Mucosa of descending colon (tissue), 3 donors: ENCODE measurements at regions not wholly inside any gene's neighbourhood (a gene's known extent, or its start where the extent isn't known, plus 50 kb on each side); places are given as distances from the start of the nearest gene placed in this dataset.

Experiments
- ATAC-seq: fragments of 200-7000 bp; cut with Tn5 transposase; one replicate; pipeline ENCODE4 v1.9.1; 2020; ENCODE audit warnings: mild to moderate bottlenecking, moderate library complexity
- DNase-seq, 3 donors: peaks; one replicate each; pipeline ENCODE4 v3.0.0-alpha.2; 2020
- H3K36me3 ChIP-seq: fragments of 200-600 bp; one replicate; pipeline ENCODE4 v1.8.0; 2021; ENCODE audit warnings: low read depth, mild to moderate bottlenecking
- H3K4me1 ChIP-seq: fragments of 200-600 bp; one replicate; pipeline ENCODE4 v1.8.0; 2021; ENCODE audit warnings: low read depth, mild to moderate bottlenecking
- H3K4me3 ChIP-seq: fragments of 200-600 bp; one replicate; pipeline ENCODE4 v1.8.0; 2021; ENCODE audit warnings: mild to moderate bottlenecking
- H3K9me3 ChIP-seq: fragments of 200-600 bp; one replicate; pipeline ENCODE4 v1.8.0; 2021; ENCODE audit warnings: mild to moderate bottlenecking
- CTCF ChIP-seq: fragments of 200-600 bp; IDR thresholded peaks from one replicate; pipeline ENCODE4 v1.8.0; 2022; ENCODE audit warnings: antibody characterized with exemption, mild to moderate bottlenecking
- intact Hi-C, 2 donors: fragments of 100-400 bp; cut with DNase I in 1 of 2; cut with micrococcal nuclease in 1 of 2; formaldehyde crosslinking; loops; one replicate each; pipeline versions ENCODE4 v1.11.0 to v1.11.1; 2022; cut with DNase I, micrococcal nuclease
- donor health status: DM: no; HTN: no; CAD: no; lungs with moderate emphysema.
- donor health status: DM: no; HTN: no; CAD: no.
- donor health status: DM: no; HTN: yes; CAD: no.

GRCh38 chr2:164061129-164061746, 325.4 kb upstream of the FIGN start:
- peak in 1 of 3 donors; percentile 50 for DNase-seq
- ATAC-seq = no peak

GRCh38 chr2:164060031-164060430, 324.2 kb upstream of the FIGN start:
- no peaks in the 10 kb centered on the region for H3K9me3 ChIP-seq
- ATAC-seq (no peak), DNase-seq (no peak)
- TF ChIP-seq CTCF = no peak
- no peak overlapping the region for H3K4me3 ChIP-seq
- intact Hi-C loops = no loop called here
- H3K4me1 ChIP-seq = no peaks in the 10 kb centered on the region
- H3K36me3 ChIP-seq = no peaks in the 10 kb centered on the region

More at GRCh38 chr2:164061129-164061746, 325.4 kb upstream of the FIGN start:
- Histone ChIP-seq H3K4me1 (no peaks in the 10 kb centered on the region), H3K9me3 (no peaks in the 10 kb centered on the region), H3K36me3 (no peaks in the 10 kb centered on the region), H3K4me3 (no peak overlapping the region)
- TF ChIP-seq CTCF = no peak
- intact Hi-C loops = no loop called here

GRCh38 chr2:164055623-164056022, 319.8 kb upstream of the FIGN start:
- no peaks in the 10 kb centered on the region for H3K36me3 ChIP-seq
- DNase-seq (no peak), ATAC-seq (no peak)
- H3K4me1 ChIP-seq = no peaks in the 10 kb centered on the region
- no peaks in the 10 kb centered on the region for H3K9me3 ChIP-seq
- TF ChIP-seq CTCF = no peak
- no peak overlapping the region for H3K4me3 ChIP-seq
- intact Hi-C loops = no loop called here

- Histone ChIP-seq H3K4me3 (no peak overlapping the region), H3K36me3 (no peaks in the 10 kb centered on the region), H3K4me1 (no peaks in the 10 kb centered on the region), H3K9me3 (no peaks in the 10 kb centered on the region)
- ATAC-seq = no peak
- no peak for TF ChIP-seq CTCF
- intact Hi-C loops = loop anchor here in 1 of 2 donors (5.0 kb wide), 1 partner anchor 68 kb away; no protein-coding TSS in a partner anchor
- DNase-seq = no peak
These were observed 318.8 kb upstream of the FIGN start for GRCh38 chr2:164054651-164055050.

- Histone ChIP-seq H3K4me3 (no peak overlapping the region), H3K4me1 (no peaks in the 10 kb centered on the region), H3K36me3 (no peaks in the 10 kb centered on the region), H3K9me3 (no peaks in the 10 kb centered on the region)
- no peak for TF ChIP-seq CTCF
- DNase-seq (no peak), ATAC-seq (no peak)
- intact Hi-C loops = loop anchor here in 1 of 2 donors (5.0 kb wide), 1 partner anchor 69 kb away; no protein-coding TSS in a partner anchor
These were observed 317.2 kb upstream of the FIGN start for GRCh38 chr2:164053021-164053420.
